ENCODE measurements at regions not wholly inside any gene's neighbourhood (a gene's known extent, or its start where the extent isn't known, plus 50 kb on each side); places are given as distances from the start of the nearest gene placed in this dataset.

DNA sequence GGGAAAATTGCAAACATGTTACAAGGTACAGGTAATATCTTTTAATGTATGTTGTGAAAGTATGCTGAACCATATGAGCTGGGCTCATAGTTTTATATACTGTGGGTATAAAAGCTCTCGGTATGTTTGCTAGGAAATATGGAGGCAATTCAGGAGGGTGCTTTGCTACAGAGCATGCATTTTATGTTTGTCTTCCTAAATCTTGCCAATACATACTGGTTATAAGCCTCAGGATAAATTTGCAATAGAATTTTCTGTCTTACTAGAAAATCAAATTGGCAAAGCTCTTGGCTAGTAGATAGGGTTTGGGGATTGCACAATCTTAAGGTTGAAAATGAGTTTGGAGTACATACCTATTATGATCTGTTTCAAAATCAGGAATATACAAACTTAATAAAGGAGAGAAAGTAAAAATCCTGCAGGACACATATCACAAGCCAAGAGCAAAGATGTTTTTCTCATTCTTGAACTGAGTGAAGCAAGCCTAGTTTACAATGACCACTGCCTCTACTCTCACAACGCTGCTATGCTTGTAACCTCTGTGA is 751.2 kb downstream of the HDGFL1 start:
- Histone ChIP-seq H3K36me3 (ENCODE audit: insufficient read depth, low read length) (no peaks in the 10 kb centered on the region), H3K4me2 (ENCODE audit: insufficient read depth, low read length) (no peak overlapping the region), H3K27ac (ENCODE audit: low read length) (no peak overlapping the region), H4K20me1 (ENCODE audit: insufficient read depth, low read length) (no peaks in the 10 kb centered on the region), H3K4me1 (ENCODE audit: insufficient read depth, low read length) (no peaks in the 10 kb centered on the region), H3K4me3 (ENCODE audit: low read depth in 1 of 2, low read length in 2 of 2) (no peak overlapping the region), H2AFZ (ENCODE audit: low read depth, low read length) (no peak overlapping the region), H3K79me2 (ENCODE audit: insufficient read depth, low read length) (no peaks in the 10 kb centered on the region), H3K27me3 (ENCODE audit: insufficient read depth, low read length, poor library complexity) (no peaks in the 10 kb centered on the region), H3K9ac (ENCODE audit: low read depth, low read length) (no peak overlapping the region), H3K9me3 (ENCODE audit: insufficient read depth, low read length, severe bottlenecking) (no peaks in the 10 kb centered on the region)
- DNase-seq: no peak
- TF ChIP-seq, protein P1, sequence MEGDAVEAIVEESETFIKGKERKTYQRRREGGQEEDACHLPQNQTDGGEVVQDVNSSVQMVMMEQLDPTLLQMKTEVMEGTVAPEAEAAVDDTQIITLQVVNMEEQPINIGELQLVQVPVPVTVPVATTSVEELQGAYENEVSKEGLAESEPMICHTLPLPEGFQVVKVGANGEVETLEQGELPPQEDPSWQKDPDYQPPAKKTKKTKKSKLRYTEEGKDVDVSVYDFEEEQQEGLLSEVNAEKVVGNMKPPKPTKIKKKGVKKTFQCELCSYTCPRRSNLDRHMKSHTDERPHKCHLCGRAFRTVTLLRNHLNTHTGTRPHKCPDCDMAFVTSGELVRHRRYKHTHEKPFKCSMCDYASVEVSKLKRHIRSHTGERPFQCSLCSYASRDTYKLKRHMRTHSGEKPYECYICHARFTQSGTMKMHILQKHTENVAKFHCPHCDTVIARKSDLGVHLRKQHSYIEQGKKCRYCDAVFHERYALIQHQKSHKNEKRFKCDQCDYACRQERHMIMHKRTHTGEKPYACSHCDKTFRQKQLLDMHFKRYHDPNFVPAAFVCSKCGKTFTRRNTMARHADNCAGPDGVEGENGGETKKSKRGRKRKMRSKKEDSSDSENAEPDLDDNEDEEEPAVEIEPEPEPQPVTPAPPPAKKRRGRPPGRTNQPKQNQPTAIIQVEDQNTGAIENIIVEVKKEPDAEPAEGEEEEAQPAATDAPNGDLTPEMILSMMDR (IDR thresholded peaks at IDR 0.05; ENCODE audit: borderline replicate concordance, extremely low read depth, low read length, poor library complexity, severe bottlenecking): no peak
- TF ChIP-seq EZH2 (IDR thresholded peaks at IDR 0.05; ENCODE audit: borderline replicate concordance, low read depth, low read length, severe bottlenecking): no peak
- no peak for ATAC-seq (ENCODE audit: insufficient read depth, low read depth)

DNA sequence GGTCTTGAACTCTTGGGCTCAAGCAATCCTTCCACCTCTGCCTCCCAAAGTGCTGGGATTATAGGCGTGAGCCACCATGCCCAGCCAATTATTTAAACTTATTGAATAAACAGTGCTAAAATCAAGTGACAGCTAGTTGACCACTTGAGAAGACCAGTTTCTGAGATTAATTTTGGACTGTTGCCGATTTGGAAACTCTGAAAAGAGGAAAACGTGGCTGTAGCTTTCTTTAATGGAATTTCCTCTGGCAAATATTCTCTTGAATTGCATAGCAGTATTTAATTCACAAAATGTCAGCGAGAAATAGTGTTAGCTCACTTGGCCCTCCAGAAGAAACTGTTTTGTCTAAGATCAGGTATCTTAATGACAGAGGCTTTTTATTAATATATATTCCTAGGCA is 754.5 kb downstream of the HDGFL1 start:
- Histone ChIP-seq H4K20me1 (ENCODE audit: insufficient read depth, low read length) (no peaks in the 10 kb centered on the region), H3K27ac (ENCODE audit: low read length) (no peak overlapping the region), H3K9me3 (ENCODE audit: insufficient read depth, low read length, severe bottlenecking) (no peaks in the 10 kb centered on the region), H3K79me2 (ENCODE audit: insufficient read depth, low read length) (no peaks in the 10 kb centered on the region), H3K4me3 (ENCODE audit: low read depth in 1 of 2, low read length in 2 of 2) (no peak overlapping the region), H2AFZ (ENCODE audit: low read depth, low read length) (no peak overlapping the region), H3K4me1 (ENCODE audit: insufficient read depth, low read length) (no peaks in the 10 kb centered on the region), H3K36me3 (ENCODE audit: insufficient read depth, low read length) (no peaks in the 10 kb centered on the region), H3K27me3 (ENCODE audit: insufficient read depth, low read length, poor library complexity) (no peaks in the 10 kb centered on the region), H3K9ac (ENCODE audit: low read depth, low read length) (no peak overlapping the region), H3K4me2 (ENCODE audit: insufficient read depth, low read length) (no peak overlapping the region)
- TF ChIP-seq, protein P1 (IDR thresholded peaks at IDR 0.05; ENCODE audit: borderline replicate concordance, extremely low read depth, low read length, poor library complexity, severe bottlenecking): no peak
- no peak for TF ChIP-seq EZH2 (IDR thresholded peaks at IDR 0.05; ENCODE audit: borderline replicate concordance, low read depth, low read length, severe bottlenecking)
- no peak for DNase-seq
- no peak for ATAC-seq (ENCODE audit: insufficient read depth, low read depth)

DNA sequence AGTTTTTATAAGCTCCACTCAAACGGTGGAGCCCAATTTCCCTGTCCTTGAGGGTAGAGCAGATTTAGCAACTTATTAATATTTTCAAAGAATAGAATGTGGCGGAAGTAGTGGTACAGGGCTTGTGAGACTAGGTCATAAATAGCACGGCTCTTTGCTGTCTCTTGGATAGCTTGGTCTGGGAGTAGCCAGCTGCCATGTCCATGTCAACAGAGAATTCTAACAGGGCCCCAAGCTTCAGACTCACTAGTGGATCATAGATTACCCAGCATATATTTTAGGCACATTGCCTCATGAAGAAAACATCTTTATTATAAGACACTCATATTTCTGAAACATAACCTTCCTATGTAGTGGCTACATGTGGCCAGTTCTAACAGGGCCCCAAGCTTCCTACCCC is 755.7 kb downstream of the HDGFL1 start:
- H4K20me1 ChIP-seq (ENCODE audit: insufficient read depth, low read length): no peaks in the 10 kb centered on the region
- H3K36me3 ChIP-seq (ENCODE audit: insufficient read depth, low read length): no peaks in the 10 kb centered on the region
- no peak overlapping the region for H2AFZ ChIP-seq (ENCODE audit: low read depth, low read length)
- no peaks in the 10 kb centered on the region for H3K9me3 ChIP-seq (ENCODE audit: insufficient read depth, low read length, severe bottlenecking)
- no peak overlapping the region for H3K4me3 ChIP-seq (ENCODE audit: low read depth in 1 of 2, low read length in 2 of 2)
- H3K4me1 ChIP-seq (ENCODE audit: insufficient read depth, low read length): no peaks in the 10 kb centered on the region
- no peak overlapping the region for H3K9ac ChIP-seq (ENCODE audit: low read depth, low read length)
- no peak overlapping the region for H3K27ac ChIP-seq (ENCODE audit: low read length)
- ATAC-seq (ENCODE audit: insufficient read depth, low read depth) (no peak), DNase-seq (no peak)
- TF ChIP-seq, protein P1 (IDR thresholded peaks at IDR 0.05; ENCODE audit: borderline replicate concordance, extremely low read depth, low read length, poor library complexity, severe bottlenecking): no peak
- TF ChIP-seq EZH2 (IDR thresholded peaks at IDR 0.05; ENCODE audit: borderline replicate concordance, low read depth, low read length, severe bottlenecking): no peak
- no peaks in the 10 kb centered on the region for H3K27me3 ChIP-seq (ENCODE audit: insufficient read depth, low read length, poor library complexity)
- H3K79me2 ChIP-seq (ENCODE audit: insufficient read depth, low read length): no peaks in the 10 kb centered on the region
- no peak overlapping the region for H3K4me2 ChIP-seq (ENCODE audit: insufficient read depth, low read length)

DNA sequence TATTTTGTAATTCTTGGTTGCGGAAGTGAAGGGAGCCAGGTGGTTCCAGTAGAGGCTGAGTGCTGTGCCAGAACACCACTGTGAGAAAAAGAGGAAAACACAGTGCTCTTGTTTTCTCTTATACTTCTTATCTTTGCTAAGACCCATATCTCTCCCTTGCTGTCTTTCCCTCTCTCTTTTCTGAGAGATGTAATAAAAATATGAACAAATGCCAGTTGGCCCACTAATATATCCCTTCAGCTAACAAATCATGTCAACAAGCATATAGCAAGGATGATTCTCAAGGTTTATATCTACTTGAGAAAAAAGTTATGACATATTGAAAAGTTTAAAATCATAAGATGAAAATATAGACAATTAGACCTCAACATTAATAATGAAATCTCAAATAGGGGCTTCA is 758.3 kb downstream of the HDGFL1 start:
- no peaks in the 10 kb centered on the region for H3K36me3 ChIP-seq (ENCODE audit: insufficient read depth, low read length)
- no peak overlapping the region for H3K27ac ChIP-seq (ENCODE audit: low read length)
- ATAC-seq (ENCODE audit: insufficient read depth, low read depth): no peak
- DNase-seq: no peak
- no peak overlapping the region for H2AFZ ChIP-seq (ENCODE audit: low read depth, low read length)
- H3K27me3 ChIP-seq (ENCODE audit: insufficient read depth, low read length, poor library complexity): no peaks in the 10 kb centered on the region
- no peaks in the 10 kb centered on the region for H3K4me1 ChIP-seq (ENCODE audit: insufficient read depth, low read length)
- H3K9me3 ChIP-seq (ENCODE audit: insufficient read depth, low read length, severe bottlenecking): no peaks in the 10 kb centered on the region
- no peaks in the 10 kb centered on the region for H3K79me2 ChIP-seq (ENCODE audit: insufficient read depth, low read length)
- no peak overlapping the region for H3K4me2 ChIP-seq (ENCODE audit: insufficient read depth, low read length)
- H4K20me1 ChIP-seq (ENCODE audit: insufficient read depth, low read length): no peaks in the 10 kb centered on the region
- no peak for TF ChIP-seq EZH2 (IDR thresholded peaks at IDR 0.05; ENCODE audit: borderline replicate concordance, low read depth, low read length, severe bottlenecking)
- TF ChIP-seq, protein P1 (IDR thresholded peaks at IDR 0.05; ENCODE audit: borderline replicate concordance, extremely low read depth, low read length, poor library complexity, severe bottlenecking): no peak
- no peak overlapping the region for H3K9ac ChIP-seq (ENCODE audit: low read depth, low read length)
- no peak overlapping the region for H3K4me3 ChIP-seq (ENCODE audit: low read depth in 1 of 2, low read length in 2 of 2)

Measured in DND-41 (cell line).